Thoracic aorta (tissue), 2 donors: ENCODE measurements at regions not wholly inside any gene's neighbourhood (a gene's known extent, or its start where the extent isn't known, plus 50 kb on each side); places are given as distances from the start of the nearest gene placed in this dataset.

Source experiments
- ATAC-seq: fragments of 150-250 bp; one replicate; pipeline ENCODE4 v1.8.0; 2017; ENCODE audit warnings: low read depth; ENCODE audit not compliant: insufficient number of reproducible peaks, low FRiP score
- DNase-seq: peaks from one replicate; pipeline ENCODE4 v3.0.0-alpha.2; 2020; ENCODE audit warnings: low spot score
- H3K27ac ChIP-seq, 2 donors: fragments of 200-600 bp; sonication (generic); 1 replicate in 1 of 2; 2 replicates in 1 of 2; pipeline ENCODE4 v1.5.1; 2016; ENCODE audit warnings: mild to moderate bottlenecking in 2 of 2, moderate library complexity in 2 of 2
- H3K27me3 ChIP-seq: fragments of 200-600 bp; sonication (generic); replicated peaks from 2 replicates; pipeline ENCODE4 v1.6.0; 2016; ENCODE audit warnings: mild to moderate bottlenecking; ENCODE audit not compliant: insufficient read depth
- H3K36me3 ChIP-seq: fragments of 200-600 bp; sonication (generic); one replicate; pipeline ENCODE4 v1.5.1; 2016
- H3K4me1 ChIP-seq, 2 donors: fragments of 200-600 bp; sonication (generic); 1 replicate in 1 of 2; 2 replicates in 1 of 2; pipeline versions ENCODE4 v1.5.1 to v1.6.0; 2016; ENCODE audit warnings: low read depth in 2 of 2, mild to moderate bottlenecking in 1 of 2; ENCODE audit not compliant: control insufficient read depth in 1 of 2
- H3K4me3 ChIP-seq: fragments of 200-600 bp; sonication (generic); 2 replicates; pipeline ENCODE4 v1.5.1; 2016; ENCODE audit warnings: mild to moderate bottlenecking
- H3K9me3 ChIP-seq: fragments of 200-600 bp; sonication (generic); 2 replicates; pipeline ENCODE4 v1.5.1; 2016
- TF ChIP-seq, protein P1 (sequence below): fragments of 200-600 bp; sonication (generic); IDR thresholded peaks from one replicate; pipeline ENCODE4 v1.5.1; 2019; ENCODE audit warnings: antibody characterized with exemption

DNA sequence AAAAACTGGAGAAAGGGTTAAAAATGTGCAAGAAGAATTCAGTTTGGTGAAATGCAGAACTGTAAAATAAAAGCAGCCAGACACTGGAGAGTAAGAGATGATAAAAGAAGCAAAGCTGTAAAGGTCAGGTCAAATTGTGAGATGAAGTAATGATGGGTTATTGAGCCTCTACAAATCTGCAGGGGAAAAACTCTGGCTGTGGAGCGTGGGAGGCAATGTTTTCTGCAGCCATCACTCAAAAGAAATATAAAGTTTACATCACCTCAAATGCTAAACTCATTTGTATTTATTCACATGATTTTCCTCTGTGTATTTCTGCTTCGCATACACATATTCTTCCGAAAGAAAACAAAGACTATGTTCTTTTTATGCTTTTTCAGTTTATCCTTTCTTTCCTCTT, 158.8 kb upstream of the GPR149 start:
- TF ChIP-seq, protein P1, sequence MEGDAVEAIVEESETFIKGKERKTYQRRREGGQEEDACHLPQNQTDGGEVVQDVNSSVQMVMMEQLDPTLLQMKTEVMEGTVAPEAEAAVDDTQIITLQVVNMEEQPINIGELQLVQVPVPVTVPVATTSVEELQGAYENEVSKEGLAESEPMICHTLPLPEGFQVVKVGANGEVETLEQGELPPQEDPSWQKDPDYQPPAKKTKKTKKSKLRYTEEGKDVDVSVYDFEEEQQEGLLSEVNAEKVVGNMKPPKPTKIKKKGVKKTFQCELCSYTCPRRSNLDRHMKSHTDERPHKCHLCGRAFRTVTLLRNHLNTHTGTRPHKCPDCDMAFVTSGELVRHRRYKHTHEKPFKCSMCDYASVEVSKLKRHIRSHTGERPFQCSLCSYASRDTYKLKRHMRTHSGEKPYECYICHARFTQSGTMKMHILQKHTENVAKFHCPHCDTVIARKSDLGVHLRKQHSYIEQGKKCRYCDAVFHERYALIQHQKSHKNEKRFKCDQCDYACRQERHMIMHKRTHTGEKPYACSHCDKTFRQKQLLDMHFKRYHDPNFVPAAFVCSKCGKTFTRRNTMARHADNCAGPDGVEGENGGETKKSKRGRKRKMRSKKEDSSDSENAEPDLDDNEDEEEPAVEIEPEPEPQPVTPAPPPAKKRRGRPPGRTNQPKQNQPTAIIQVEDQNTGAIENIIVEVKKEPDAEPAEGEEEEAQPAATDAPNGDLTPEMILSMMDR: no peak

DNA sequence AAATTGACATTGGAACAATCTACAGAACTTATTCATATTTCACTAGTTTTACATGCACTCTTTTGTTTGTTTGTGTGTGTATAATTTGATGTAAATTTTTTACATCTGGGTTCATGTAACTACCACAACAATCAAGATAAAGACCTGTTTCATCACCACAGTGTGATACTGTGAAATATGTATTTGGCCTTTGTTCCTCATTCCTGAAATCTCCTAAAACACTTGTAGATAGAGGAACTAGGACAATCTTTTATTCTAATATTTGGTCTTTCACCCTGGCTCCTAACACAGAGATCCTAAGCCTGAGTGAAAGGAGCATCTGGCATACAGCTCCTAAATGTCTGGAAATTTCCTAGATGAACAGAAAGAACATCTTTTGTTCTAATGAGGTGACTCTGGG, 155.0 kb upstream of the GPR149 start:
- Histone ChIP-seq H3K4me3 (no peak overlapping the region), H3K36me3 (no peaks in the 10 kb centered on the region), H3K27me3 (no peaks in the 10 kb centered on the region), H3K9me3 (no peaks in the 10 kb centered on the region), H3K27ac (no peak overlapping the region), H3K4me1 (no peaks in the 10 kb centered on the region)
- ATAC-seq (no peak), DNase-seq (no peak)
- TF ChIP-seq, protein P1: no peak

More for the DNA sequence above, 158.8 kb upstream of the GPR149 start:
- Histone ChIP-seq H3K36me3 (no peaks in the 10 kb centered on the region), H3K4me3 (no peak overlapping the region), H3K27me3 (no peaks in the 10 kb centered on the region), H3K27ac (no peak overlapping the region), H3K4me1 (no peaks in the 10 kb centered on the region), H3K9me3 (no peaks in the 10 kb centered on the region)
- no peak for DNase-seq
- ATAC-seq: no peak

DNA sequence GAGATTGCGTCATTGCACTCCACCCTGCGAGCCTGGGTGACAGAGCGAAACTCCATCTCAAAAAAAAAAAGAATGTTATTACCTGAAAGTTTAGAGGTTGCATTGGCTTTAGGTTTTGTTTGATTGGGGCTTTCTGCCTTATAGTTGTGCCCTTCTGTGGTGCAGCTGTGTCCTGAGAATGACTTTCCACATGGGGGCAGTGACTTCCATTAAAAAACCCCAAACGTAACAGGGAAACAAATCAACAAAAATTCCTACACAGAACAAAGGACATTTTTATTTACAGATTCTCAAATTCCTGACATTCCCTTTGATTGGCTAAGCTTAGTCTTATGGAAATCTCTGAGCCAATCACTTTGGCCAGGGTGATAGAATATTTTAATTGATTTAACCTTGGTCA, 154.1 kb upstream of the GPR149 start:
- DNase-seq: no peak
- TF ChIP-seq, protein P1: no peak
- ATAC-seq: no peak

DNA sequence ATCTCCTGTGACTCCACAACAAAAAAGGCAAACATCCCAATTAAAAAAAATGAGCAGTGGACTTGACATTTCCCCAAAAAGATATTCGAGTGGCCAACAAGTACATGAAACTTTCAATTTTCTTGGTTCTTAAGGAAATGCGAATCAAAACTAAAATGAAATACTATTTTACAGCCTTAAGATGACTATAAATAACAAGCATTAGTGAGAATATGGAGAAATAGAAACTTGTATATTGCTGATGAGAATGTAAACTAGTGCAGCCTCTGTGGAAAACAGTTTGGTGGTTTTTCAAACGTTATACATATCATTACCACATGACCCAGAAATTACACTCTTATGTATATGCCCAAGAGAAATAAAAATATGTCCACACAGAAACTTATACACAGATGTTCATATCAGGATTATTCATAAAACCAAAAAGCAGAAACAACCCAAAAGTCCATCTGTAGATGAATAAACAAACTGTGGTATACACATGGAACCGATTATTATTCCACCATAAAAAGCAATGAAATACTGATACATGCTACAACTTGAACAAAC, 153.2 kb upstream of the GPR149 start:
- DNase-seq (no peak), ATAC-seq (no peak)
- H3K9me3 ChIP-seq: no peaks in the 10 kb centered on the region
- no peak overlapping the region for H3K27ac ChIP-seq
- no peaks in the 10 kb centered on the region for H3K27me3 ChIP-seq
- H3K36me3 ChIP-seq: no peaks in the 10 kb centered on the region
- H3K4me1 ChIP-seq: no peaks in the 10 kb centered on the region
- H3K4me3 ChIP-seq: no peak overlapping the region
- TF ChIP-seq, protein P1: no peak

More for the DNA sequence above, 154.1 kb upstream of the GPR149 start:
- Histone ChIP-seq H3K36me3 (no peaks in the 10 kb centered on the region), H3K4me3 (no peak overlapping the region), H3K4me1 (no peaks in the 10 kb centered on the region), H3K27ac (no peak overlapping the region), H3K27me3 (no peaks in the 10 kb centered on the region), H3K9me3 (no peaks in the 10 kb centered on the region)

DNA sequence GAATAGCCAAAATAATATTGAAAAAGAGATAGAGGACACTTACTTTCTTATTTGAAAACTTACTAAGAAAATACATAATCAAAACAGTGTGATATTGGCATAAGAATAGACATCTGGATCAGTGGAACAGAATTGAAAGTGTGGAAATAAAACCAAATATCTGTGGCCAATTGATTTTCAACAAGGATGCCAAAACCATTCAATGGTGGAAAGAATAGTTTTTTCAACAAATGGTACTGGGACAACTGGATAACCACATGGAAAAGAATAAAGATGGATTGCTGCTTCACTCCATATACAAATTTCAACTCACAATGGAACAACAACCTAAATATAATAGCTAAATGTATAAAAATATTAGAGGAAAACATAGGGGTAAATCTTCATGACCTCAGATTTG, 152.5 kb upstream of the GPR149 start:
- DNase-seq: no peak
- Histone ChIP-seq H3K27ac (no peak overlapping the region), H3K4me1 (no peaks in the 10 kb centered on the region), H3K27me3 (no peaks in the 10 kb centered on the region), H3K4me3 (no peak overlapping the region), H3K36me3 (no peaks in the 10 kb centered on the region), H3K9me3 (no peaks in the 10 kb centered on the region)
- TF ChIP-seq, protein P1: no peak
- ATAC-seq: no peak
